ENCODE measurements at regions not wholly inside any gene's neighbourhood (a gene's known extent, or its start where the extent isn't known, plus 50 kb on each side); places are given as distances from the start of the nearest gene placed in this dataset.

DNA sequence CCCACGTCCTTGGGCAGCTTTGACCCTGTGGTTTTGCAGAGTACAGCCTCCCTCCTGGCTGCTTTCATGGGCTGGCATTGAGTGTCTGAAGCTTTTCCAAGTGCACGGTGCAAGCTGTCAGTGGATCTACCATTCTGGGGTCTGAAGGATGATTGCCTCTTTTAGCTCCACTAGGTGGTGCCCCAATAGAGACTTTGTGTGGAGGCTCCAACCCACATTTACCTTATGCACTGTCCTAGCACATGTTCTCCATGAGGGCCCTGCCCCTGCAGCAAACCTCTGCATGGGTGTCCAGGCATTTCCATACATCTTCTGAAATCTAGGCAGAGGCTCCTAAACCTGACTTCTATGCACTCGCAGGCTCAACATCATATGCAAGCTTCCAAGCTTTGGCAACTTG lies 644.2 kb upstream of the CDH9 start:
- dilution Hi-C loops (cut with MboI; ENCODE audit: extremely low pct_ligation_motif_present, low sequenced_read_pairs) (no loop called here), intact Hi-C loops (cut with micrococcal nuclease) (loop anchor here (10.0 kb wide), 1 partner anchor 332 kb away; no protein-coding TSS in a partner anchor)
- no TSS peak for BruUV-seq (replicated peaks)
- ChIA-PET POLR2A (no interaction called here), CTCF (interaction anchor here (0.8 to 1.1 kb wide), 2 partner anchors 128 to 331 kb away, joined by 3 read pairs; no protein-coding TSS in a partner anchor)
- Histone ChIP-seq H3K27ac (ENCODE audit: insufficient read depth, low read depth, low read length) (no peak overlapping the region), H3K9me1 (replicated peaks; ENCODE audit: control insufficient read depth, extremely low read depth, insufficient read depth, low read length) (no peaks in the 10 kb centered on the region), H3K4me2 (ENCODE audit: insufficient read depth, low read length) (no peak overlapping the region), H3K4me1 (ENCODE audit: control insufficient read depth, extremely low read depth, insufficient read depth, low read length) (no peaks in the 10 kb centered on the region), H3K36me3 (ENCODE audit: control insufficient read depth in 2 of 2, extremely low read depth in 1 of 2, insufficient read depth in 2 of 2, low read length in 2 of 2) (no peaks in the 10 kb centered on the region), H3K79me2 (ENCODE audit: control insufficient read depth, insufficient read depth, low read length) (no peaks in the 10 kb centered on the region), H2AFZ (ENCODE audit: low read depth, low read length) (no peak overlapping the region), H3K27me3 (ENCODE audit: control insufficient read depth in 2 of 2, insufficient read depth in 2 of 2, low read length in 2 of 2) (no peaks in the 10 kb centered on the region), H4K20me1 (replicated peaks; ENCODE audit: control insufficient read depth, extremely low read depth, insufficient read depth, low read length) (no peaks in the 10 kb centered on the region), H3K4me3 (replicated peaks in 1 of 3; ENCODE audit: insufficient read depth in 1 of 3, low read depth in 1 of 3, low read length in 3 of 3) (no peak overlapping the region), H3K9ac (replicated peaks; ENCODE audit: extremely low read depth, insufficient read depth, low read length) (no peak overlapping the region), H3K9me3 (replicated peaks; ENCODE audit: control insufficient read depth, insufficient read depth, low read length) (no peaks in the 10 kb centered on the region)
- TF ChIP-seq MAX (IDR thresholded peaks at IDR 0.05; ENCODE audit: insufficient read depth, insufficient read length) (no peak), POLR2A (IDR thresholded peaks at IDR 0.05; ENCODE audit: low read depth, low read length) (no peak), EZH2 (IDR thresholded peaks at IDR 0.05; ENCODE audit: borderline replicate concordance, low read depth, low read length, severe bottlenecking) (no peak), POLR2AphosphoS5 (IDR thresholded peaks at IDR 0.05; ENCODE audit: insufficient read depth, low read depth, low read length) (no peak), JUN (IDR thresholded peaks at IDR 0.05; ENCODE audit: borderline replicate concordance, insufficient read depth, insufficient read length, low read depth) (no peak)
- DNase-seq (ENCODE audit: low read depth, low spot score), result no peak
- no peak for FAIRE-seq

DNA sequence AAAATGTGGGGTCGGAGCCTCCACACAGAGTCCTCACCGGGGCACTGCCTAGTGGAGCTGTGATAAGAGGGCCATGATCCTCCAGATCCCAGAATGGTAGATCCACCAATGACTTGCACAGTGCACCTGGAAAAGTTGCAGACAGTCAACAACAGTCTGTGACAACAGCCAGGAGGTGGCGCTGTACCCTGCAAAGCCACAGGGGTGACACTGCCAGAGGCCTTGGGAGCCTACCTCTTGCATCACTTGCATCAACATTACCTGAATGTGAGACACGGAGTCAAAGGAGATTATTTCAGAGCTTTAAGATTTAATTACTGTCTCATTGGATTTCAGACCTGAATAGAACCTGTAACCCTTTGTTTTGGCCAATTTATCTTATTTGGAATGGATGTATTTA lies 614.1 kb upstream of the CDH9 start:
- CTCF ChIA-PET, result no interaction called here

More for the DNA sequence above, 614.1 kb upstream of the CDH9 start:
- Histone ChIP-seq H2AFZ (ENCODE audit: low read depth, low read length) (no peak overlapping the region), H3K27ac (ENCODE audit: insufficient read depth, low read depth, low read length) (no peak overlapping the region), H3K79me2 (ENCODE audit: control insufficient read depth, insufficient read depth, low read length) (no peaks in the 10 kb centered on the region), H3K4me3 (replicated peaks in 1 of 3; ENCODE audit: insufficient read depth in 1 of 3, low read depth in 1 of 3, low read length in 3 of 3) (no peak overlapping the region), H3K9me1 (replicated peaks; ENCODE audit: control insufficient read depth, extremely low read depth, insufficient read depth, low read length) (no peaks in the 10 kb centered on the region), H3K4me1 (ENCODE audit: control insufficient read depth, extremely low read depth, insufficient read depth, low read length) (no peaks in the 10 kb centered on the region), H4K20me1 (replicated peaks; ENCODE audit: control insufficient read depth, extremely low read depth, insufficient read depth, low read length) (no peaks in the 10 kb centered on the region), H3K27me3 (ENCODE audit: control insufficient read depth in 2 of 2, insufficient read depth in 2 of 2, low read length in 2 of 2) (no peaks in the 10 kb centered on the region), H3K36me3 (ENCODE audit: control insufficient read depth in 2 of 2, extremely low read depth in 1 of 2, insufficient read depth in 2 of 2, low read length in 2 of 2) (no peaks in the 10 kb centered on the region), H3K4me2 (ENCODE audit: insufficient read depth, low read length) (no peak overlapping the region), H3K9ac (replicated peaks; ENCODE audit: extremely low read depth, insufficient read depth, low read length) (no peak overlapping the region), H3K9me3 (replicated peaks; ENCODE audit: control insufficient read depth, insufficient read depth, low read length) (peaks cover 1% of the 10 kb centered on the region)
- dilution Hi-C loops (cut with MboI; ENCODE audit: extremely low pct_ligation_motif_present, low sequenced_read_pairs), result no loop called here
- no TSS peak for BruUV-seq (replicated peaks)
- FAIRE-seq (no peak), DNase-seq (ENCODE audit: low read depth, low spot score) (no peak)
- TF ChIP-seq EZH2 (IDR thresholded peaks at IDR 0.05; ENCODE audit: borderline replicate concordance, low read depth, low read length, severe bottlenecking), result no peak
- TF ChIP-seq JUN (IDR thresholded peaks at IDR 0.05; ENCODE audit: borderline replicate concordance, insufficient read depth, insufficient read length, low read depth), result no peak
- intact Hi-C loops (cut with micrococcal nuclease), result no loop called here
- POLR2A ChIA-PET, result interaction anchor here (0.6 kb wide), 1 partner anchor 395 kb away, joined by 6 read pairs; no protein-coding TSS in a partner anchor

Data from endothelial cell of umbilical vein (primary cell).